MM.1S (cell line): ENCODE measurements at regions not wholly inside any gene's neighbourhood (a gene's known extent, or its start where the extent isn't known, plus 50 kb on each side); places are given as distances from the start of the nearest gene placed in this dataset.

Experiments used
- DNase-seq: peaks from one replicate; pipeline ENCODE4 v3.0.0-alpha.2; 2015
- H2AFZ ChIP-seq: fragments of 300-600 bp; sonication (generic); 2 replicates; pipeline ENCODE4 v1.6.0; 2016; ENCODE audit warnings: antibody characterized with exemption, low read length
- H3F3A ChIP-seq: fragments of 300-600 bp; sonication (generic); 2 replicates; pipeline ENCODE4 v1.6.1; 2016; ENCODE audit warnings: mild to moderate bottlenecking, antibody characterized with exemption, low read length, moderate library complexity, mixed read lengths; ENCODE audit not compliant: insufficient read depth
- H3K27ac ChIP-seq: fragments of 300-600 bp; sonication (generic); 2 replicates; pipeline ENCODE4 v1.5.1; 2016; ENCODE audit warnings: mild to moderate bottlenecking, low read length
- H3K27me3 ChIP-seq: fragments of 300-600 bp; sonication (generic); replicated peaks from 2 replicates; pipeline ENCODE4 v1.6.0; 2016; ENCODE audit warnings: low read length; ENCODE audit not compliant: insufficient read depth
- H3K36me3 ChIP-seq: fragments of 300-600 bp; sonication (generic); replicated peaks from 2 replicates; pipeline ENCODE4 v1.6.1; 2016; ENCODE audit warnings: mild to moderate bottlenecking, low read length, mixed read lengths; ENCODE audit not compliant: insufficient read depth
- H3K4me1 ChIP-seq: fragments of 300-600 bp; sonication (generic); 2 replicates; pipeline ENCODE4 v1.6.1; 2016; ENCODE audit warnings: low read length, mixed read lengths
- H3K4me2 ChIP-seq: fragments of 300-600 bp; sonication (generic); 2 replicates; pipeline ENCODE4 v1.6.0; 2016; ENCODE audit warnings: low read depth, low read length
- H3K4me3 ChIP-seq: fragments of 300-600 bp; sonication (generic); 2 replicates; pipeline ENCODE4 v1.5.1; 2016; ENCODE audit warnings: low read length, mixed read lengths
- H3K79me2 ChIP-seq: fragments of 300-600 bp; sonication (generic); 2 replicates; pipeline ENCODE4 v1.6.1; 2016; ENCODE audit warnings: mixed run types, low read length, mixed read lengths
- H3K9ac ChIP-seq: fragments of 300-600 bp; sonication (generic); 2 replicates; pipeline ENCODE4 v1.6.1; 2016; ENCODE audit warnings: low read length, mixed read lengths
- H3K9me2 ChIP-seq: fragments of 300-600 bp; sonication (generic); replicated peaks from 2 replicates; pipeline ENCODE4 v1.6.1; 2016; ENCODE audit warnings: mild to moderate bottlenecking, low read length, mixed read lengths; ENCODE audit not compliant: insufficient read depth
- H3K9me3 ChIP-seq: fragments of 300-600 bp; sonication (generic); replicated peaks from 2 replicates; pipeline ENCODE4 v1.6.1; 2016; ENCODE audit warnings: mild to moderate bottlenecking, low read length, mixed read lengths; ENCODE audit not compliant: insufficient read depth
- H4K20me1 ChIP-seq: fragments of 300-600 bp; sonication (generic); 2 replicates; pipeline ENCODE4 v1.6.1; 2016; ENCODE audit warnings: mild to moderate bottlenecking, low read length, moderate library complexity, mixed read lengths; ENCODE audit not compliant: insufficient read depth
- EZH2 ChIP-seq: fragments of 300-600 bp; sonication (generic); optimal IDR thresholded peaks from 2 replicates; pipeline ENCODE3; 2017; ENCODE audit warnings: low read depth, mild to moderate bottlenecking, antibody characterized with exemption, low read length, mixed read lengths
- EZH2phosphoT487 ChIP-seq: fragments of 300-600 bp; sonication (generic); IDR thresholded peaks from 2 replicates; pipeline ENCODE4 v1.6.1; 2018; ENCODE audit warnings: antibody characterized with exemption, low read length
- TF ChIP-seq, protein P1 (sequence below): fragments of 300-600 bp; sonication (generic); IDR thresholded peaks from 2 replicates; pipeline ENCODE4 v1.5.1; 2016; ENCODE audit warnings: antibody characterized with exemption, low read length, mixed read lengths

- Histone ChIP-seq H3K36me3 (no peaks in the 10 kb centered on the region), H3K4me3 (no peak overlapping the region), H3K27me3 (no peaks in the 10 kb centered on the region), H3K9me3 (no peaks in the 10 kb centered on the region), H3K4me2 (no peak overlapping the region), H3K27ac (no peak overlapping the region), H3K9me2 (no peaks in the 10 kb centered on the region), H4K20me1 (no peaks in the 10 kb centered on the region), H3K4me1 (no peaks in the 10 kb centered on the region), H3K9ac (no peak overlapping the region), H2AFZ (no peak overlapping the region), H3K79me2 (no peaks in the 10 kb centered on the region), H3F3A (no peaks in the 10 kb centered on the region)
- DNase-seq = no peak
- TF ChIP-seq EZH2phosphoT487 (no peak), EZH2 (no peak)
- TF ChIP-seq, protein P1, sequence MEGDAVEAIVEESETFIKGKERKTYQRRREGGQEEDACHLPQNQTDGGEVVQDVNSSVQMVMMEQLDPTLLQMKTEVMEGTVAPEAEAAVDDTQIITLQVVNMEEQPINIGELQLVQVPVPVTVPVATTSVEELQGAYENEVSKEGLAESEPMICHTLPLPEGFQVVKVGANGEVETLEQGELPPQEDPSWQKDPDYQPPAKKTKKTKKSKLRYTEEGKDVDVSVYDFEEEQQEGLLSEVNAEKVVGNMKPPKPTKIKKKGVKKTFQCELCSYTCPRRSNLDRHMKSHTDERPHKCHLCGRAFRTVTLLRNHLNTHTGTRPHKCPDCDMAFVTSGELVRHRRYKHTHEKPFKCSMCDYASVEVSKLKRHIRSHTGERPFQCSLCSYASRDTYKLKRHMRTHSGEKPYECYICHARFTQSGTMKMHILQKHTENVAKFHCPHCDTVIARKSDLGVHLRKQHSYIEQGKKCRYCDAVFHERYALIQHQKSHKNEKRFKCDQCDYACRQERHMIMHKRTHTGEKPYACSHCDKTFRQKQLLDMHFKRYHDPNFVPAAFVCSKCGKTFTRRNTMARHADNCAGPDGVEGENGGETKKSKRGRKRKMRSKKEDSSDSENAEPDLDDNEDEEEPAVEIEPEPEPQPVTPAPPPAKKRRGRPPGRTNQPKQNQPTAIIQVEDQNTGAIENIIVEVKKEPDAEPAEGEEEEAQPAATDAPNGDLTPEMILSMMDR = no peak
Observed at GRCh38 chr5:89036166-89036565, 153.2 kb upstream of the MEF2C start.

- Histone ChIP-seq H3K9me2 (no peaks in the 10 kb centered on the region), H3K4me2 (no peak overlapping the region), H4K20me1 (no peaks in the 10 kb centered on the region), H3K4me1 (no peaks in the 10 kb centered on the region), H3F3A (no peaks in the 10 kb centered on the region), H3K4me3 (no peak overlapping the region), H3K79me2 (no peaks in the 10 kb centered on the region), H3K9ac (no peak overlapping the region), H2AFZ (no peak overlapping the region), H3K27me3 (no peaks in the 10 kb centered on the region), H3K36me3 (no peaks in the 10 kb centered on the region), H3K9me3 (no peaks in the 10 kb centered on the region), H3K27ac (no peak overlapping the region)
- TF ChIP-seq EZH2phosphoT487 = no peak
- TF ChIP-seq EZH2 = no peak
- TF ChIP-seq, protein P1 = no peak
- DNase-seq = no peak
Observed at GRCh38 chr5:89034588-89034987, 151.6 kb upstream of the MEF2C start.

- no peak for TF ChIP-seq EZH2phosphoT487
- TF ChIP-seq, protein P1 = no peak
- TF ChIP-seq EZH2 = no peak
- H3K27me3 ChIP-seq = no peaks in the 10 kb centered on the region
- H4K20me1 ChIP-seq = no peaks in the 10 kb centered on the region
- no peaks in the 10 kb centered on the region for H3K4me1 ChIP-seq
- no peaks in the 10 kb centered on the region for H3F3A ChIP-seq
- no peak overlapping the region for H3K4me2 ChIP-seq
- no peaks in the 10 kb centered on the region for H3K36me3 ChIP-seq
- H3K9me2 ChIP-seq = no peaks in the 10 kb centered on the region
- no peak overlapping the region for H3K4me3 ChIP-seq
- H3K79me2 ChIP-seq = no peaks in the 10 kb centered on the region
- DNase-seq = no peak
- H2AFZ ChIP-seq = no peak overlapping the region
- no peak overlapping the region for H3K9ac ChIP-seq
- no peaks in the 10 kb centered on the region for H3K9me3 ChIP-seq
- H3K27ac ChIP-seq = no peak overlapping the region
Observed at GRCh38 chr5:89030798-89031197, 147.8 kb upstream of the MEF2C start.
